T follicular helper cell (primary cell): ENCODE measurements at regions not wholly inside any gene's neighbourhood (a gene's known extent, or its start where the extent isn't known, plus 50 kb on each side); places are given as distances from the start of the nearest gene placed in this dataset.
A peak's percentile ranks its signal among the peaks of the same experiment; 100 is the strongest.
"Not testable (repeated sequence)": the region's sequence is repeated elsewhere in the genome, so short reads cannot be mapped to it uniquely, and the experiment has no call there.

Source experiments
- DNase-seq: peaks from one replicate; pipeline ENCODE4 v3.0.0-alpha.2; 2020; ENCODE audit warnings: low read depth

DNA sequence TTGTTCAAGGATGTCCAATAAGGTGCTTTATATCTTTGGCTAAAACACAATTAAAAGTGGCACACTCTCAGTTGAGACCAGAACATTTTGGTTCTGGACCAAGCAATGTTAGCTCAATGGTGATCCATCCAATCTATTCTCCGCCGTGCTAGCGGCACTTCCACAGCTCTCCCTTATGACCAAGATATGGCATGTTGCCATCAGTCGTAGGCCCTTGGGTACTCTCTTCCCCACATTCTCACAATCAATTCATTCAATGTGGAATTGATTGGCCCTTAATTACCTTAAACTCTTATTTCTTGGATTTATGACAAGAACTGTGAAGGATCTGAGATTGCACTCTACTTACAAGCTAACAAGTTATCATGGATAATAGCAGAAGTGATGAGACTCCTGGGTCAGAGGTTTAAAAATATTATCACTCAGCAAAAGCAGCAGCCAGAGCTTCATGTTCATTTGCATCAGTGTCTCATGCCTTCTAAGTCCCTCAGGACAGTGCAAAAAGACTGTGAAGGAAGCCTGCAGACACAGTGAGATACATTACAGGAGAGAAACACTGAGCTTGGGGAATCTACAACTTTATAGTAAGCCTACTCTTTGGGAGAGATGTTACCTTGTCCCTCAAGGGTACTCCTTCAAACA, 80.0 kb upstream of the ARG1 start:
- DNase-seq, result no peak

DNA sequence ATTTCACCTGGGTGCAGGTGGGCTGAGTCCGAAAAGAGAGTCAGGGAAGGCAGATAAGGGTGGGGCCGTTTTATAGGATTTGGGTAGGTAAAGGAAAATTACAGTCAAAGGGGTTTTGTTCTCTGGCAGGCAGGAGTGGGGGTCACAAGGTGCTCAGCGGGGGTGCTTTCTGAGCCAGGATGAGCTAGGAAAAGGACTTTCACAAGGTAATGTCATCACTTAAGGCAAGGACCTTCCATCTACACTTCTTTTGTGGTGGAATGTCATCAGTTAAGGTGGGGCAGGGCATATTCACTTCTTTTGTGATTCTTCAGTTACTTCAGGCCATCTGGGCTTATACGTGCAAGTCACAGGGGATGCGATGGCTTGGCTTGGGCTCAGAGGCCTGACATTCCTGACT, 68.6 kb upstream of the ARG1 start:
- DNase-seq, result not testable (repeated sequence)

DNA sequence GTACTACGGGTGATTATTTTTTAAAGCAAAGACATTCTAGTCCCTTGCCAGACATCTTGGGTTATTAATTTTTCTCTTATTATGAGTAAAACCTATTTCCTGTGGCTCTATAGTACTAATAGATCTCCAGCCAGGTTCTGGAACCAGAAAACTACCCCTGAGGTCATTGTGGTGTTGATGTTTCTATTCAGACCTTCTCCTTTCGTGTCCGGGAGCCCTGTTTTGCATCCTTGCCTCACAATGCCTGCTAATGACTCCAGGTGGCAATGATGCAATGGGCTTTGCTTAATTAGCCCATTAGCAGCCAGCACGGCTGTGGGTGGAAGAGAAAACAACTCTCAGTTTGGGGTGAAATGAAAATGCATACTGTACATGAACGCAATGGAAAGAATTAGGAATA, 62.9 kb upstream of the ARG1 start:
- no peak for DNase-seq

DNA sequence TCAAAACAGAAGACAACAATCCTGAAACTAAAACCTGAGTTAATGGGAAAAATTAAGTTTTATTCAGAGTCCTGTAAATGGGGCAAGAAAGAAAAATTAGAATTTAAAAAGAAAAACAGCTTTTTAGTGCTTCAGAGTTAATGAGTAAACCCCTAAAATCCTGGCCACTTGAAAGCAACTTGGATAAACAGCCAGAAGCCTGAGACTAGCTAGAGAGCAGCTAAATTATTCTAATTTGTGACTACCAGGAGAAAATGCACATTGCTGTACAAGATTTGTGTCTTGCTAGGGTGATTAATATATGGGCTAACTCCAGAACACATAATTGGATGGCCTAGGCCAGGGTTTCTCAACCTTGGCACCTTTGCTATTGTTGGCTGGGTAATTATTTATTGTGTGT, 62.4 kb upstream of the ARG1 start:
- DNase-seq, result no peak

DNA sequence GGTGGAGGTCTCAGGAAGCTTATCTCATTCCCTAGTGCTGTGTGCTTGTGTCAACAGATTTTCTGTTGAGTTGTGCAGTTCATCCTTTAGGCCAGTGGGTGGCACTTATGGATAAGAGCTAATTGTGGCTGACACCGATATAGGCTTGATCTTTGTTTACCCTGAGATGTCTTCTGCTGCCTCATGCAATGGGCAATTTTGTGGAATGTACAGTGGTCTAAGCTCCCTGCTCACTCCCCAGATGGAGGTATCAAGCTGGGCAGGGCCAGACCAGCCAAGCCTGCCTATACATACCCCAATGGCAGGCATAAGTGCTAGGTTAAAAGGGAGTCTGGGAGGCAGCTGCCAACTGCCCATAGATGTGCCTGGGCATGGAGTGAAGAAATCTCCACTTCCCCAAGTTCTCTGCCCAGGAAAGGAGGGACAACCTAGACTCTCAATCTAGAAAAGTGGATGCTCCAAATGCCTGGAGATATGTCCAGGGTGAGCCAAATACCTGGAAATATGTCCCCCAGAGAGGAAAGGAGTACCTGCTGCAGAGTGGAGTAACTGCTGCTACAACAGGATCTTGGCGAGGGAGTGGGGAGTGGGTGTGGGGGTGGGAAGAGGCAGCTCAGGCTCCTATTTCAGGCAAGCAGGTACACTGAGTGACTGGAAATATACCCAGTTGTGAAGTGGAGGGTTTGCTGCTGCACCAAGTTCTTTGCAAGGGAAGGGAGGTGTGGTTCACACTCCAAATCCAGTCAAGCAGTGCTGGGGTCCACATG, 53.2 kb upstream of the ARG1 start:
- DNase-seq, result peak; percentile 10
